SKM-1 (cell line): ENCODE measurements at regions not wholly inside any gene's neighbourhood (a gene's known extent, or its start where the extent isn't known, plus 50 kb on each side); places are given as distances from the start of the nearest gene placed in this dataset.
A peak's percentile ranks its signal among the peaks of the same experiment; 100 is the strongest.
"Not testable (repeated sequence)": the region's sequence is repeated elsewhere in the genome, so short reads cannot be mapped to it uniquely, and the experiment has no call there.

Source experiments
- DNase-seq: peaks from one replicate; lab custom pipeline; 2025; ENCODE audit not compliant: unreplicated experiment; lab: John Stamatoyannopoulos, UW

GRCh38 chr1:100597061-100597741 lies 59.3 kb downstream of the GPR88 start:
- DNase-seq = no peak

- DNase-seq = no peak
Measured at GRCh38 chr1:100597784-100598183, 59.8 kb downstream of the GPR88 start.

- DNase-seq = not testable (repeated sequence)
Measured at GRCh38 chr1:100600377-100600776, 62.4 kb downstream of the GPR88 start.

GRCh38 chr1:100602028-100602427 lies 64.1 kb downstream of the GPR88 start:
- DNase-seq = not testable (repeated sequence)

GRCh38 chr1:100604372-100604771 lies 66.4 kb downstream of the GPR88 start:
- no peak for DNase-seq

GRCh38 chr1:100606438-100606837 lies 68.5 kb downstream of the GPR88 start:
- no peak for DNase-seq

- no peak for DNase-seq
Measured at GRCh38 chr1:100607628-100608240, 69.8 kb downstream of the GPR88 start.

- DNase-seq = no peak
Measured at GRCh38 chr1:100609849-100610248, 71.9 kb downstream of the GPR88 start.

- DNase-seq = no peak
Measured at GRCh38 chr1:100611086-100611485, 73.1 kb downstream of the GPR88 start.

GRCh38 chr1:100612540-100612939 lies 74.6 kb downstream of the GPR88 start:
- no peak for DNase-seq

GRCh38 chr1:100613817-100614559 lies 76.0 kb downstream of the GPR88 start:
- DNase-seq = no peak

- no peak for DNase-seq
Measured at GRCh38 chr1:100614570-100614969, 76.6 kb downstream of the GPR88 start.

GRCh38 chr1:100615686-100616085 lies 77.7 kb downstream of the GPR88 start:
- DNase-seq = no peak

- no peak for DNase-seq
Measured at GRCh38 chr1:100616121-100616621, 78.2 kb downstream of the GPR88 start.

GRCh38 chr1:100622037-100622436 lies 84.1 kb downstream of the GPR88 start:
- DNase-seq = no peak

GRCh38 chr1:100622506-100622905 lies 84.6 kb downstream of the GPR88 start:
- no peak for DNase-seq

GRCh38 chr1:100622966-100623762 lies 85.2 kb downstream of the GPR88 start:
- DNase-seq = no peak

GRCh38 chr1:100624886-100625610 lies 87.1 kb downstream of the GPR88 start:
- no peak for DNase-seq

- no peak for DNase-seq
Measured at GRCh38 chr1:100626397-100626796, 88.5 kb downstream of the GPR88 start.

GRCh38 chr1:100627054-100627716 lies 89.2 kb downstream of the GPR88 start:
- DNase-seq = peak; percentile 9
